ENCODE measurements at regions not wholly inside any gene's neighbourhood (a gene's known extent, or its start where the extent isn't known, plus 50 kb on each side); places are given as distances from the start of the nearest gene placed in this dataset.

DNA sequence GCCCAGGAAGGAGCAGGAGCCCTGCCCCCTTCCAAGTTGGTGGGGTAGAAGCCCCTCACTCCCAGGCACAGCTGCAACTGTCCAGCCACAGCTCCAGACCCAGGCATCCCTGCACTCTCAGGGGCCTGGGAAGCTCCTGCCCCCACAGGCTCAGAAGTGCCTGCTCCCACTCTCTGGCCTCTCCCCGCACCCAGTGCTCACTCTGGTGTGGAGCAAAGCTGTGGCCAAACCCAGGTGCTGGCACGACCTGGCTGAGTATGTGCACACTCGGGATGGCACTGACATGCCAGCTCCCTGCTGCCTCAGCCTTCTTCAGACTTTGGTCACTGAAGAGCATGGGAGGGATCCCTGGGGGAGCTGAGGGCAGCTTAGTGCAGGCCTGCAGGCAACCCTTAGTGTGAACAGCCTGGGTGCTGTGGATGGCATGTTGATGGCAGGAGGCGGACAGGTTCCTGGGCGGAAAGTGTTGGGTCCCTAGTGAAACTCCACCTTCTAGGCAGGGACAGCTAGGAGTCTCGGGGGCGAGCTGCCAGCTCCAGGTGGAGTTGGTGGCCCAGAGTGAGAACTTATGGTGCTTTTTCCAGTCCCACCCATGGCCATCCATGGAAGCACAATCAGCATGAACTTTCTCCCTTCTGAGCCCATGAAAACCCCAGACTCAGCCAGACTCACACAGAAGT lies 489.2 kb upstream of the ROBO2 start:
- no peak for DNase-seq

DNA sequence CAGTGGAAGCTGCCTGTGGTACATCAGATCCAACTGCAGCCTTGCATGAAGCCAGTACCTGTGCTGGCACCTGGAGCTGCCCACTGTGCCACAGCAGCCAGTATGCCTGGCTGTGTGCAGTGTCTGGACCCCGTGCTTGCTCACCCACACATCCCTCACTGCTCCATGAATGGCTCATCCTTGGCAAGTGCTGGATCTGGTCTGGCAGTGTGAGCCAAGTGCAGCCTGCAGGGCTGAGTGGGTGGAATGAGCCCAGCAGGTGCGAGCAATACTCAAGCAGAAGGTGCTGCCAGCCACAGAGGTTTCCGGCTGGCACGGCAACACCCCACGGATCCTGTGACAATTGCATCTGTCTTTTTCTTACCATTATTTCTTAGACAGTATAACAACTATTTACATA lies 488.2 kb upstream of the ROBO2 start:
- no peak for DNase-seq

GRCh38 chr3:76552653-76553052 lies 487.2 kb upstream of the ROBO2 start:
- DNase-seq, result no peak

GRCh38 chr3:76554707-76555106 lies 485.2 kb upstream of the ROBO2 start:
- no peak for DNase-seq

DNA sequence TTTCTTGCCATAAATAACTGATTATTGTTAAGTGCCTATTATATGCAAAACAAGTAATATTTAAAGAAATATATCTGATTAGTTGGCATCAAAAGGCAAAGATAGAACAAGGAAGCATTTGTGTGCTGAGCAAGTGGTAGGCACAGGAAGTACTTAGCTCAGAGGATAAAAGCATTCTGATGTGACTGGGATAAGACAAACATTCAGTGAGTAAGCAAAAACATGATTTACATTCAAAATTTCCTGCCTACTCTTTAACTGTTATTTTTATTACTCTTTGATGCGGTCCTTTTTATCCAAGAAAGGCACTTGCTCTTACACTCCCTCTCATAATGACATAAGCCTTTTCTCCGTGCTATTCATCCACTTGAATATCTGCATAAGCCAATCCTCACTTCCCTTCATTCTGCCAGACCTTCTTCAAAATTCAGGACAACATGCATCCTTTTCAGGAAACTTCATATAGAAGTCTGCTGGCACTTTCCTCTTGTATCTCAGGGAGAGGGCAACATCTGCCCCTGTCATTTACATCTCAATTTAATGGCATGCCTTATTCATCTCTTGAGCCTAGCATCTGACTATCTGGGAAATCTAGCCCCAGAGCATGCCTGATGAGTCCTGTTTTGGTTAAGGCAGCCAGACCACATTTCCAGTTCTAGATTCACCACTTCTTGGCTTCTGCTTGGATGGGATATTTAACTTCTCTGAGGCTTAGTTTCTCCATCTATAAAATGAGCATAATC lies 478.2 kb upstream of the ROBO2 start:
- no peak for DNase-seq

DNA sequence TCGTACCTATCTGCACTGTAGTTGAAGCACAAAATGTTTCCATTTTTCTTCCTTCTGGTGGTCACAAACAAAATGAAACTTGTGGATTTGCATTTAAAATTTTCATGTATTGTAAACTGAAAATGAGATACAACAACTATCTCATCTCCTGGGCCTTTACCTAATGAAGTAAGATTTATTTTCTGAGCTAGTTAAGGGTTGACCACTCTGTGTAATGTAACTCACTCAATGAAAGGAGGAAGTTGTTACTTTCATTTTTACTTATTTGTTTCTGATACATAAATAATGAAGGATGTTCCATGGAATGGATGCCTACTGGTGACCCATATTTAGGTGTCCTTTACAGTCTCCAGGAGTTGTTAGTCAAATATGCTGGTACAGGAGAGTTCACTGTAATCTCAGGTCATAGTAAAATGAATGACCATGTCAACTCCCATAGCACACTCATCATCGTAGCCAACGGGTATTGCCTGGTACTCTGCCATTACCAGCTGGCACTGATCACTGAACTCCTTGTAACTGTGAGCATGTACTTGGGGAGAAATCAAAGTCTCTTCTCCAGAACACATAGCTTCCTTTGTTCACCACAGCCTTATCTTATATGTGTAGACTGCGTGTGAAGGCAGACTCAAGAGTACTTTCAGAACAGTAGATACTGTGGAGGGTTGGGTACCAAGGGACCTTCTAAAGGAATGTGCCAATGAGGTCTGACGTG lies 474.2 kb upstream of the ROBO2 start:
- DNase-seq, result no peak

DNA sequence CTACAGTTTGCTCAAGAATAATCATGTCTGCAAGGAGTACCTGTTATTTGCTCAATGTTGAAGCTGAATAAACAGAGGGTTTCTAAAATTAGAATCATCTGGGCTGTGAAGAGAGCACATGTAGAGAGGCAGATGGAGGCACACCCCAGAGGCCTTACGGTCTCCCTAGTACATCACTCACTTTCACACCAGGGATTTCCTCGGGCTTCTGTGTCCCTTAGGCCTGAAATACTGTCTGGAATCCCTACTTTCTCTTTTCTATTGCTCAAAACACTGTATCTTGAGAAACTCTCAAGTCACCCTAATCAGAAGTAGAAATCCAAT lies 473.7 kb upstream of the ROBO2 start:
- no peak for DNase-seq

GRCh38 chr3:76566904-76567303 lies 473.0 kb upstream of the ROBO2 start:
- no peak for DNase-seq

- no peak for DNase-seq
Measured at GRCh38 chr3:76570436-76571057, 469.4 kb upstream of the ROBO2 start.

DNA sequence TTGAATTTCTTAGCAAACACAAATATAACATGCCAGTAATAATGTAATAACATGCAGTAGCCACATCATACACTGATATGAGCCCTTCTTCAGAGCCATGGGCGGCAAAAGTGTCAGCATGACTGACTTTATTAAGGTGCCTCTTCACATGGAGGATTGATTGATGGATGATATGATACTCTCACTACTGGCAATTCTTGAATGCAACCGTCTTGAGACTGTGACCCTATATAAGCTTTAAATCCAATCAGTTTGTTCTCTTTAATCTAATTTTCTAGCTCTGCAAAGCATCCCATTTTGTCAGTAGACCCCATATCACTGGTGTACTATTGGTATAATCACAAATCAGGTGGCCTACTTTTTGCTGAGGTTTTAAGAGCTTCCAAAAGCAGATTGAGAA lies 463.7 kb upstream of the ROBO2 start:
- no peak for DNase-seq

DNA sequence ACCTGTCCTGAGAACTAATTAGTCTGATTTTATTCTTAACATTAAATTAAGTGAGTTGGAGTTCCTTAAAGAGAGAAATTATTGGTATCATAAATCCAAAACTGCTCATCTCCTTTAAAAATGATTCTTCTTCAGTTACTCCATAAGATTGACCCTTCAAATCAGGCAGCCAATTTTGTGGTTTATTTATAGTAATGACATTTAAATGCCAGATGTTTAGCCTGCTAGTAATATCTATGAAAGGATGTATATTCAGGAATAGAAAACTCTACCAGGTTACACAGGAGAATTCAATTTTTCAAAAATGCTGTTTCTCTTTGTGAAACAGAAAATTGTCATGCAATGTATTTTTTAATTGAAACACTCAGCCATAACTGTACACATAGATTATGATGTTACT lies 457.8 kb upstream of the ROBO2 start:
- no peak for DNase-seq

- no peak for DNase-seq
Measured at GRCh38 chr3:76582632-76583378, 457.1 kb upstream of the ROBO2 start.

- peak; percentile 3 for DNase-seq
Measured at GRCh38 chr3:76585794-76586392, 454.0 kb upstream of the ROBO2 start.

DNA sequence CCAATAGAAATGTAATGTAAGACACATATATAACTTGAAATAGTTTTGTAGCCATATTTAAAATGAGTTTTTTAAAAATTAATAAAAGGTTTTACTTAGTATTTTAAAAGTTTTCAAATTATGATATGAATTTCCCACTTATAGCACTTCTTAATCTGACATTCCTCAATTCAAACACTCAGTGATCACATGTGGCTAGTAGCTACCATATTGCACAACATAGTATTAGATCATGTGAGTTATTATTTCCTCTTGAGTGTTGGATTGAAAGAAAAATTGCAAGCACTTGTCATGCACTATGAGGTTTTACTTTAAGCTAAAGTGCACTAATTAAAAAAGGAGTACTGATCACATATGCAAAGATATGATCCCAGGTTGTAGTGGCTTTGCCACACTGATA lies 453.4 kb upstream of the ROBO2 start:
- no peak for DNase-seq

DNA sequence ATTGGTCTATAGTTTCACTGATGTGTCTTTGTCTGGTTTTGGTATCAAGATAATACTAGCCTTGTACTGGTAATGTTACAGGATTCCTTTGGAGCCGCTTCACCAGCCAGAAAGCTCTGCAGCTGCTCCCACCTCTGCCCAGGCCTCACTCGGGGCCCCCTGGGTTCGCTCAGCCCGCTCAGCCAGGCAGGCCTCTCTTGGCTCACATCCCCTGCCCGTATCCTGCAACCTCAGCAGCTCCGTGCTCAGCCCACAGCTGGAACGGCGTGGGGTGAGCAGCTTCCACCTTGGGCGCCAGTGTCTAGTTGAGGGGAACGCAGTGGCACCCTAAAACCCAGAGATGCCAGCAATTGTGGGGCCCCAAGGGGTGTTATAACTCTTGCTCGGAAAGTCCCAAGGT lies 429.7 kb upstream of the ROBO2 start:
- no peak for DNase-seq

GRCh38 chr3:76615719-76616118 lies 424.2 kb upstream of the ROBO2 start:
- DNase-seq, result no peak

DNA sequence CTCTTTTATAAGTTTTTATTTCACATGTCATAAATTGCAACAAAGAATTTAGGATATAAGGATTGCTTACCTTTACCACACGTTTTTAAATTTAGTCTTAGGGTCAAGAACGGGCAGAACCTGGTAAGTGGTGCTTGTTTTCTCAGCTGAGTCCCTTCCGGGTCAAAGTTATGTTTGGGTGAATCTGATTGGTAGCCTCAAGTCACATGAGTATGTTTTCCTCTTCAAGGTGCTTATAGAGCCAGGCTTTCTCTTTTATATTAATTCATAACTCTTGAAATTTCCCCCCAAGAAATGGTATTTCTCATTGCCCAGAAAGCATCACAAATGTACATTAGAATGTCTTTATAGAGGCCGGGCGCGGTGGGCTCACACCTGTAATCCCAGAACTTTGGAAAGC lies 415.7 kb upstream of the ROBO2 start:
- no peak for DNase-seq

GRCh38 chr3:76627236-76627635 lies 412.7 kb upstream of the ROBO2 start:
- DNase-seq, result no peak

DNA sequence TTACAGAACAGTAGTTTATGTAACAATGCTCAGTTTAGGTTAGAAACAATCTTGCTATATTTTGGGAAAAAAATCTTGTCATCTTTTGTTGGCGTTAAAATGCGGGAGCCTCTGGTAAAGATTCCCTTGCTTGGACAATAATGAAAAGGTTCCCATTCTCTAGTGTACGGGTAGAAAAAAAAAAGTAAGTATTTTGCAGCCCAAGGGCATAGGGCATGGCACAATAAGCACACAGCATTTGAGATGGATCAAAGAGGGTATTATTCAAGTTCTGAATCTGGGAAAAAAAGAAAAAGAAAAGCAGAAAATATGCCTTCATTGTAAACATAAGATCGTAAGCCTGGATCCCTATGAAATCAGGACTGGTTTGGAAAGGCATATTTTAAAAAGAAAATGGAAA lies 408.6 kb upstream of the ROBO2 start:
- no peak for DNase-seq

DNA sequence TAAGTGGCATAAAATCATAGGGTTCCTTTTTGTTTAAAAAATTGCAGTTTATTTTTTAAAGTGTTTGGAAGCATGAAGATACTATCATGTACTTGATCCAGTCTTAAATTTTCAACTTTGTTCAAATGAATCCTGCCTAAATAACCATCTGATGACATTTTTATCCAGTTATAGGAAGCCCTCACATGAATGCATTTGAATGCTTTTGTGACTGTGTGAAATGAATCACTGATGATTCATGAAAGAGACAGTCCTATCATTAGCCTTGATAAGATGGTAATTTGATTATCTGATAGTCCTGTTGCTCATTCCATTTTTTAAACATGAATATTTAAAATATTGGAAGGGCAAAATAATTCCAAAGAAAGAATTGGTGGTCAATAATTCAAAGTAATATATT lies 401.9 kb upstream of the ROBO2 start:
- no peak for DNase-seq

DNA sequence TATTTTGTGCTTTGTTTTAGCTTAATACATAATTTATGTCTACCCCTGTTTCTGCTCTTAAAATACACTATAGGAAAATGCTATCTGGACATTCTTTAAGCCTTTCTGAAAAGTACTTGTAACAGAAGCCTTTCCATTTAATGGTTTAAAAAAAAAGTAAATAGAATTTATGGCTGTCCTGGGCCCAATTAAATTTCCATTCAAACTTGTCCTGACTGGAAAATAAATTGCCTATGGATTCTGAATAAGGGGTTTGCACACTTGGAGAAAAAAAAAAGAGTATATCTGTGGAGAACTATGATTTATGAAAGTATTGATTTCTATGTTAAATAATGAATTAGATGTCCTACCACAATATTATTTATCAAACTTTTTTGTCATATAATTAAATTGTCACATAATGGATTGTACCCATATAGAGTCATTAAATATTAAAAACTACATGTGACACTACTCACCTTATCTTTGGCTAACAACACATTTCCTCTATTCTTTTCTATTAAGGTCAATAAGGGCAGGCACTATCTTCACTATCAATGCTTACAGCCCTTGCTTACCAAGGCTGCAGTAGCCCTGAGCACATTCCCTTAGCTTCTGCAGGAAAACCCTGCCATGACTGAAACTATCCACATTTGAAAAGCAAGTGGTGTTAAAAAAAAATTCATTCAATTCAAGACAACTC lies 396.1 kb upstream of the ROBO2 start:
- DNase-seq, result no peak

DNA sequence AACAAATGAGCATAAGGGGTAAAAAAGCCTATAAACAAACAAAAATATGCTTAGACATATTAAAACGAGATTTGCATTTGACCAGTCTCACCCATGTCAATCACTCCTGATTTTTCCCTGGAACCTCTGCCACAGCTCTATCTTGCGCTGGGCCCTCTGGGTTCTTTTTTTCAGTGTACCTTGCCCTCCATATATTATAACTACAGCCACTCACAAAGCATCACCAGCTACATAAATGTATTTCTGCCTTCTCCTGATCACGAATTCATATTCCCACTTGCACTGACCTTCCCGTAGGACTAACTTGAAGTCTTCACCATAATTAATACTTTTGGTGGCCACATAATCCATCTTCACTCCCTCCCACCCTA lies 395.6 kb upstream of the ROBO2 start:
- DNase-seq, result no peak
